Peyer's patch (tissue), 4 donors: ENCODE measurements at regions not wholly inside any gene's neighbourhood (a gene's known extent, or its start where the extent isn't known, plus 50 kb on each side); places are given as distances from the start of the nearest gene placed in this dataset.

Experiments used
- CTCF ChIP-seq, 6 experiments: fragments of 450-650 bp in 4 of 6; fragments of 200-600 bp in 2 of 6; sonication (generic) in 1 of 6; IDR thresholded peaks; one replicate each; pipeline ENCODE4 v1.5.1; 2017 to 2019; ENCODE audit warnings: antibody characterized with exemption in 6 of 6, mild to moderate bottlenecking in 3 of 6, moderate library complexity in 1 of 6
- POLR2A ChIP-seq, 2 donors: fragments of 450-650 bp; IDR thresholded peaks; one replicate each; pipeline ENCODE4 v1.5.1; 2017; ENCODE audit warnings: antibody characterized with exemption in 2 of 2, mild to moderate bottlenecking in 2 of 2, moderate library complexity in 2 of 2

- TF ChIP-seq CTCF (IDR thresholded peaks at IDR 0.05) (no peak), POLR2A (IDR thresholded peaks at IDR 0.05) (no peak)
Measured at GRCh38 chr1:112332176-112333150, 63.6 kb upstream of the CTTNBP2NL start.
